ENCODE measurements at regions not wholly inside any gene's neighbourhood (a gene's known extent, or its start where the extent isn't known, plus 50 kb on each side); places are given as distances from the start of the nearest gene placed in this dataset.

- no peak overlapping the region for H2AFZ ChIP-seq (ENCODE audit: low read length)
- no peak overlapping the region for H3K9ac ChIP-seq (ENCODE audit: low read length)
- no peaks in the 10 kb centered on the region for H3K9me2 ChIP-seq (replicated peaks; ENCODE audit: low read length)
- TF ChIP-seq EZH2phosphoT487 (IDR thresholded peaks at IDR 0.05; ENCODE audit: borderline replicate concordance, low read length) (no peak), CTCF (conservative IDR thresholded peaks at IDR 0.05; ENCODE audit: low read depth, low read length) (no peak), EZH2 (IDR thresholded peaks at IDR 0.05; ENCODE audit: low read length, unreplicated experiment) (no peak)
- H3K4me1 ChIP-seq (ENCODE audit: insufficient read depth, low read length): peaks cover 18% of the 10 kb centered on the region
- intact Hi-C loops (cut with micrococcal nuclease): no loop called here
- H4K20me1 ChIP-seq (ENCODE audit: low read length): no peaks in the 10 kb centered on the region
- no peaks in the 10 kb centered on the region for H3K36me3 ChIP-seq (ENCODE audit: low read depth, low read length)
- no peak overlapping the region for H3K4me2 ChIP-seq (ENCODE audit: low read length)
- ChIA-PET CTCF (no interaction called here), POLR2A (ENCODE audit: unreplicated experiment) (no interaction called here)
- no peak for DNase-seq
- H3K27ac ChIP-seq (ENCODE audit: low read length): no peak overlapping the region
- H3K9me3 ChIP-seq (ENCODE audit: low read length): no peaks in the 10 kb centered on the region; the same call in none of the 2 replicates
- no peaks in the 10 kb centered on the region for H3K27me3 ChIP-seq (ENCODE audit: low read length)
- no peak for ATAC-seq
- H3K79me2 ChIP-seq (ENCODE audit: low read length): no peaks in the 10 kb centered on the region
- no TSS peak for BruUV-seq (replicated peaks)
- H3K4me3 ChIP-seq (ENCODE audit: low read length): no peak overlapping the region
- no peaks in the 10 kb centered on the region for H3F3A ChIP-seq (ENCODE audit: low read length, unreplicated experiment)
Observed at GRCh38 chr4:54902976-54903375, 222.4 kb downstream of the KDR start.

- H3K79me2 ChIP-seq (ENCODE audit: low read length): no peaks in the 10 kb centered on the region
- H3K9ac ChIP-seq (ENCODE audit: low read length): no peak overlapping the region
- ChIA-PET CTCF (no interaction called here), POLR2A (ENCODE audit: unreplicated experiment) (no interaction called here)
- TF ChIP-seq EZH2phosphoT487 (IDR thresholded peaks at IDR 0.05; ENCODE audit: borderline replicate concordance, low read length): no peak
- no peak for TF ChIP-seq EZH2 (IDR thresholded peaks at IDR 0.05; ENCODE audit: low read length, unreplicated experiment)
- TF ChIP-seq CTCF (conservative IDR thresholded peaks at IDR 0.05; ENCODE audit: low read depth, low read length): no peak
- H3K4me3 ChIP-seq (ENCODE audit: low read length): no peak overlapping the region
- H4K20me1 ChIP-seq (ENCODE audit: low read length): no peaks in the 10 kb centered on the region
- peak; percentile 65 for ATAC-seq
- no peaks in the 10 kb centered on the region; the same call in none of the 2 replicates for H3K9me3 ChIP-seq (ENCODE audit: low read length)
- peak overlapping the region; percentile 44 for H3K4me2 ChIP-seq (ENCODE audit: low read length)
- peak; percentile 96 for DNase-seq
- intact Hi-C loops (cut with micrococcal nuclease): no loop called here
- no peak overlapping the region for H3K27ac ChIP-seq (ENCODE audit: low read length)
- BruUV-seq (replicated peaks): no TSS peak
- peaks cover 18% of the 10 kb centered on the region for H3K4me1 ChIP-seq (ENCODE audit: insufficient read depth, low read length)
- no peak overlapping the region for H2AFZ ChIP-seq (ENCODE audit: low read length)
- H3K9me2 ChIP-seq (replicated peaks; ENCODE audit: low read length): no peaks in the 10 kb centered on the region
- H3K27me3 ChIP-seq (ENCODE audit: low read length): no peaks in the 10 kb centered on the region
- no peaks in the 10 kb centered on the region for H3K36me3 ChIP-seq (ENCODE audit: low read depth, low read length)
- H3F3A ChIP-seq (ENCODE audit: low read length, unreplicated experiment): no peaks in the 10 kb centered on the region
Observed at GRCh38 chr4:54902271-54902670, 223.1 kb downstream of the KDR start.

- intact Hi-C loops (cut with micrococcal nuclease): no loop called here
- no peak for ATAC-seq
Observed at GRCh38 chr4:54901202-54901601, 224.2 kb downstream of the KDR start.

More at GRCh38 chr4:54901202-54901601, 224.2 kb downstream of the KDR start:
- Histone ChIP-seq H3K9me3 (ENCODE audit: low read length) (no peaks in the 10 kb centered on the region; the same call in 1 of the 2 replicates), H4K20me1 (ENCODE audit: low read length) (no peaks in the 10 kb centered on the region), H3K27me3 (ENCODE audit: low read length) (no peaks in the 10 kb centered on the region), H3K79me2 (ENCODE audit: low read length) (no peaks in the 10 kb centered on the region), H3K4me2 (ENCODE audit: low read length) (no peak overlapping the region), H3K36me3 (ENCODE audit: low read depth, low read length) (no peaks in the 10 kb centered on the region), H3F3A (ENCODE audit: low read length, unreplicated experiment) (no peaks in the 10 kb centered on the region), H3K4me1 (ENCODE audit: insufficient read depth, low read length) (peaks cover 18% of the 10 kb centered on the region), H3K27ac (ENCODE audit: low read length) (no peak overlapping the region), H3K9me2 (replicated peaks; ENCODE audit: low read length) (no peaks in the 10 kb centered on the region), H3K4me3 (ENCODE audit: low read length) (no peak overlapping the region), H3K9ac (ENCODE audit: low read length) (no peak overlapping the region), H2AFZ (ENCODE audit: low read length) (no peak overlapping the region)
- ChIA-PET CTCF (no interaction called here), POLR2A (ENCODE audit: unreplicated experiment) (no interaction called here)
- TF ChIP-seq CTCF (conservative IDR thresholded peaks at IDR 0.05; ENCODE audit: low read depth, low read length) (no peak), EZH2 (IDR thresholded peaks at IDR 0.05; ENCODE audit: low read length, unreplicated experiment) (no peak)
- no TSS peak for BruUV-seq (replicated peaks)
- no peak for DNase-seq

All from PC-3 (cell line).